AML-193 (cell line): ENCODE measurements at regions not wholly inside any gene's neighbourhood (a gene's known extent, or its start where the extent isn't known, plus 50 kb on each side); places are given as distances from the start of the nearest gene placed in this dataset.
A peak's percentile ranks its signal among the peaks of the same experiment; 100 is the strongest.

ENCODE experiments used
- DNase-seq, 2 experiments: peaks; one replicate each; lab custom pipeline; 2025; lab: John Stamatoyannopoulos, UW

DNA sequence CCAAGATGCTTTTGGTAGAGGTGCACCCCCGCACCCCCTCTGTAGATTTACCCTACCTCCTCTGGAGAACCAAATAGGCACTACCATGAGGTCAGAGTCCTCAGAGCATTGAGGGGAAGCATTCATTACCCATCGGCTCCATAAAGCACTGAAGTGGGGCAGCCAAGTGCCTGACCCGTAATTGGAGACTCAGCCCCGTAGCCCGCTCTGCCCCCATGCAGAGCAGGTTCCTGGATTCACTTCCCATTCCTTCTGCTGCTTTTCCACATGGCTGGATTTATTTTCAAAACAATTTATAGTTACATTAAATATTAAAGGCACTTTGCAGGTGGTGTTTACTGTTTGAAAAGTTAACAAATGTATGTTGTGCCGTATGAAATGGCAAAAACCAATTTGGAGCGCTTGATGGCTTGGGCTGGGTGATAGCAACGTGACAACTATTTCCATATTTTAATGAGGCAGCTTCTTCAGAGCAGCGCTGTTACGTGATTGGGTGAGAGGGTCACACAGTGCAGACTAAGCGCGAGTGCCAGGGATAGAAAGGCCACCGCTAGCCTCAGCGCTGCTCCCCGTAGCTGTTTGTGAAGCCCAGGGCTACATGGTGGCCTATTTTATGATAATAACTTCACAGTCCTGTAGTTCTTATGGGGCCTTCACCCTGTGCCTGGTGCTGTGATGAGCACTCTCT, 373.8 kb upstream of the PROK2 start:
- no peak for DNase-seq

DNA sequence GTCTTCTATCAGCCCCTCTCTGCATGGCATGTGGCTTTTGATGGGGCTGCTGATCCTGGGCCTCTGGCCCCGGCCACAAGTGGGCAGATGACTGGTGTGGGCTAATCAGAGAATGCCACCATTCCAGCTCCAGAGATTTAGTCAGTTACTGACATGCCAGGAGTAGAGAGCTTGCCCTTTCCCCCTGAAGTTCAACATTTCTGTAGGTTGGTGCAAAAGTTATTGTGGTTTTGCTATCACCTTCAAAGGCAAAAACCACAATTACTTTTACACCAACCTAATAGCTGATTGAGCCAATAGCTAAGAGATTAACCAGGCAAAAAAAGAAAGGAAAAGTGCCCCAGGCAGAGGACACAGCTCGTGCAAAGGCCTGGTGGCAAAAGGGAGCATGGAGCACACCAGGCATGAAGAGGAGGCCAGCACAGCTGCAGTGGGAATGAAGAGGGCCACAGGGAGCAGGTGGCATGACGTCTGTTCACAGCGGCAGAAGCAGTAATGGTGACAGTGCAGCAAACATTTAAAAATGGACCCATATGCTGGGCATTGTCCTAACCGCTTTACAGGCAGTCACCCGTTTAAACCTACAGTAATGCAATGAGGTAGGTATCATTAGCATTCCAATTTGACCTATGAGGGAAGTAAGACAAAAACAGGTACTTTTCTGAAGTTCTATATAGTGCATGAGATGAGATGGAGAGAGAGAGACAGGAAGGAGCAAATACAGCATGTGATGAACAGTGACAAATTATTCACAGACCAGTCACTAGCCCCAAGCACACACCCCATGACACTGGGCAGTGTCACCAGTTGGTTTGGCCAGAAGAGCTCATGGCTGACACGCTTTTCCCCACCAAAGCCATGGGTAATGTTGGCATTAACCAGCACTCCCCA, 373.0 kb upstream of the PROK2 start:
- DNase-seq: no peak

DNA sequence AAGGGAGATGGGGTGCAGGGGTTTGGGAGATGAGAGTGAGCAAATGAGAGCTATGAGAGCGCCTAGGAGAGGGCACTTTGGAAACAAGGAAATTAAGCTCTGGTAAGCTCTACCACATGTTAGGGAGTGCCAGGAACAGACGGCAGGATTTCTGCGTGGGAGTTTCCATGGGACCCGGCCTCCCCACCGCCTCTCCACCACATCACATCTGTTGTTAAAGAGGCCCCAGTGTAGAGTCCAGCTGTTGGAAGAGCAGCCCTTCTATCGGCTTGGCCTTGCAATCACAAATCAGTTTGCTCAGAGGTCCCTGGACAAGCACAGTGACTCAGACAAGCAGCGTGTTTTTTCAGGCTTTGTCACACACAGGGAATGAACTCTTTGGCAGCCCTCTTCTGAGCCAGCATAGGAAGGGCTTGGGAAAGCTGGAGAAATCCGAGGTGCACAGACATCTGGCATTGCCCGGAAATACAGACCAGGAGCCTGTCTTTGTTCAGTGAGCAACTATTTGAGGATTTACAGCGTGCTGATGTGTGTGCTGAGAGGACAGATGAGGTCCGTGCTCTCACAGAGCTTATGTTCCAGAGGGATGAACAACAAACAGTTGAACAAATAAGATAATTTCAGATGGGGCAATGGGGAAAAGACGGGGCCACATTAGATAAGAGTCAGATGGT, 370.6 kb upstream of the PROK2 start:
- DNase-seq: no peak

DNA sequence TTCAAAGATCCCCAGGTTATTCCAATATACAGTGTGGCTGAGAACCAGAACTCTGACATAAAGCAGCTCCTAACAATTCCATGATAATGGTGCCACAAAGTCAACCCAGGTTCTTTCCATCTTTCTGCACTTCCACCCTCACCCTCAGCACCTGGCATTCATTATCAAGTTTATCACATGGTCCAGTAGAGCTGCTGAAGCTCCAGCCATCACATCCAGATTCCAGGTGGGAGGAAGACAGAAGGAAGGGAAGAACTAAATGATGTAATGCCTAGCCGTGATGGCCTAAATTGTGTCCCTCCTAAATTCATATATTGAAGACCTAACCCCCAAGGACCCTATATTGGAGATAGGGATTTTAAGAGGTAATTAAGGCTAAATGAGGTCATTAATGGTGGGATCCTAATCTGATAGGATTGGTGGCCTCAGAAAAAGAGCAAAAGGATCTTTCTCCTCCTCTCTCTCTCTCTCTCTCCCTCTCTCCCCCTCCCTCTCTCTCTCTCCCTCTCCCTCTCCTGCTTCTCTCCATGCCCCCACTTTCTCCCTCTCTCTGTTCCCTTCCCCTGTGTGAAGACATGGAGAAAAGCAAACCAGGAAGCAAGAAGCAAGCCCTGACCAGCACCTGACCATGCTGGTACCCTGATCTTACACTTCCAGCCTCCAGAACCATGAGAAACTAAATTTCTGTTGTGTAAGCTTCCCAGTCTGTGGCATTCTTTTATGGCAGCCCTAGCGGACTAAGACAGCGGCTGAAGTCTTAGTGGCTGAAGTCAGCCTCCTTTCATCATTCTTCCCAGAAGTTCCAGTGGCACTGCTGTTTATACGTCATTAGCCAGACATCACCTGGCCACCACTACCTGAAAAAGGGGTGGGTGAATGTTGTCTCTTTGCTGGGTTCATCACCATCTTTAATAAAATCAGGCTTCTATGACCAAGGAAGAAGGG, 369.7 kb upstream of the PROK2 start:
- no peak for DNase-seq

GRCh38 chr3:72153477-72154314, 368.7 kb upstream of the PROK2 start:
- no peak for DNase-seq

DNA sequence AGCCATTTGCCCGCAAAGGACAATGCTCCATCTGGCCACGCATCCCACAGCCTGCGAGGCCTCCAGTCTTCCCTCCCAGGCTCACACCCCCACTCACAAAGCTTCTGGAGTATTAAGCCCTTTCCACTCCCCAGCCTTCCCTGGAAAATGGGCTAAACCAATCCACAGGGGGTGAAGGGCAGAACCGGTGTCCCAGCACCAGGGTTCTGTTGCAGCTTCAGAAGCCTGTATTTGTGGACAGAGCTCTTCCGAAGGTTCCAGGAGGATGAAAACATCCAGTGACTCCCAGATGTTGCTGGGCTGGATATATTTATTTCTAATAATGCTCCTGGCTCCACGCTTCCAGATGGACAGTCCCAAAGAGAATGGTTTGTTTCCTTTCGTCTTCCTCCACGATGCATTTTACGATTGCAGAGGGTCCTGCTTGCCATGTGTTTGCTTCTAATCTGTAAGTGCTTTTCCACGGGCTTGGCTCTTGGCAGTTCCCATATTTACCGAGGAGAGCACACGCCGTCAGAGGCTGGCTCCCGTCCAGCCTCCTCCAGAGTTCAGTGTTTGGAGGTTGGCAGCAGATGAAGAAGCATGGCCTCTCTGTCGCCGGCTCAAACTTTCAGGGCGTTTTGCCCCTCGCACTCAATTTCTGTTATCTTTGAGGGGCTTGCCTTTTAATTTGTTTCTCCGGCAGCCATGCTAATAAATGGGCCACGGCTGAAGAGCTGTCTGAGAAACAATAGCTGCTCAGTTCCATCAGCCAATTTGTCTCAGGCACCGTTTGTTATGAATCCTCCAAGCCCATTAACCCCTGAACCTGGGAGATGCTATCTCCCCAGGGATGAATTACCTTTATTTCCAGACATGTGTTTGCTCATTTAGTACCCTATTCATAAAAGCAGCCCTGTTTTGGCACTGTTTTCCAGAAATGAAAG, 367.9 kb upstream of the PROK2 start:
- no peak for DNase-seq

DNA sequence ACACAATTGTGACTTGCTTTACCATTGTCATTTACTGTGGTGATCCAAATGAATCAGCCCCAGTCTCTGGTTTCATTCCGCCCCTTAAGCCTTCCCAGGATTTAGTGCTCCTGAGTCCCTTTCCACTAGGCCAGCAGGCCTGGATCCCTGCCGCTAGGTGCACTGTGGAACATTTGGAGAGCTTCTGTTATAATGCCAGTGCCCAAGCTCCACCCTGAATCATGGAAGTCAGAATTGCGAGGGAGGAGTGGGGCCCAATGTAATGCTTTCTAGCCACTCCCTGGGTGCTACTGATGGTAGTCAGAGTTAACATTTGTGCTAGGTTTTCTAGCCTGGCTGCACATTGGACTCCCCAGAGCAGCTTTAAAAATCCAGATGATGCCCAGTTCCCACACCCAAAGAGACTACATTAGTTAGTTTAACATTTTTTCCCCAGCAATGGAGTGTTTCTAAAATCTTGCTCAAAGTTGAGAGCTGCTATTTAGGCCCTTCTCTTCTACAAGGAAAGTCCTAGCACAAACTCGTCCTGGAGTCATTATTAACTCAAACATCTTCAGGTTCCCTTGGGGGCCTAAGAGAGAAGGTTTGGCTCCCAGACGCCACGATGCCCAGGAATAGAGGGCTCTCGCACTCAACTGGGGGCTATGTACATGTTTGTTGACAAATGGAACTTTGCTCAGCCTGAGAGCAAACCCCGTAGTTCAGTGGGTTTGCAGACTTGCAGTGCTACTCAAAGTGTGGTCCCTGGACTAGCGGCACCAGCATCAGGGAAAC, 366.7 kb upstream of the PROK2 start:
- no peak for DNase-seq

DNA sequence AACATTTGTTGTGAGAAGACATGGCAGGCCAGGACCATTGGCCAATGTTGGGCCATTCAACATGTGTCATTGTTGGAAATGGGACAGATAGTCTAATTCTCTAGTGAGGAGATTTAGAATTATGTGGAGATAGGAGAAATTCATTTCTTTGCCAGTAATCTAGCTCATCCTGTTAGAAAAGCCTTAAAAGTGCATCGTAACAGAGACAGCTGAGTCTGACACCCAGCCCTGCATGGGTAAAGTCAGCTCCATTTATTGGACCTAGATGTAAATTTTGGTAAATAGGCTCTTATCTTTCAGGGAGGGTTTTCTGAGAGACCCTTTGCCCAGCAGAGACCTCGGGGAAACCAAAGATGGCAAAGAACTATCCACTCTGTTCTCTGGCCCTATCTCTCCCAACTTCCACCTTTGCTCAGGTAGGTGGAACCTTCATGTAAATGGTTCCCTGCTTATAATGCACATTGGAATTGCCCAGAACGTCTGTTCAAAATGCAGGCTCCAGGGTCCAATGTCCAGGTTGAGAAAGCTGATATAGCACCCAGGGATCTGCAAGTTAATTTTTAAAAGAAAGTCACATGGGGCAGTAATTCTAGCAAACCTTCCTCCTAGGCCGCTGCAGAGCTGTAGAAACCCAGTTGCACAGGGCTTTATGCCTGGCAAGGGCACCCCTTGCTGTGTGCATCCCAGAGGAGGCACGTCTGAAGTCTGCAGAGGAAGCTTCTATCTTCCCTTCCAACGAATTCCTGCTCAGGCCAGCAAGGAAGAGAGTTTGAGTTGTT, 365.9 kb upstream of the PROK2 start:
- DNase-seq: no peak

DNA sequence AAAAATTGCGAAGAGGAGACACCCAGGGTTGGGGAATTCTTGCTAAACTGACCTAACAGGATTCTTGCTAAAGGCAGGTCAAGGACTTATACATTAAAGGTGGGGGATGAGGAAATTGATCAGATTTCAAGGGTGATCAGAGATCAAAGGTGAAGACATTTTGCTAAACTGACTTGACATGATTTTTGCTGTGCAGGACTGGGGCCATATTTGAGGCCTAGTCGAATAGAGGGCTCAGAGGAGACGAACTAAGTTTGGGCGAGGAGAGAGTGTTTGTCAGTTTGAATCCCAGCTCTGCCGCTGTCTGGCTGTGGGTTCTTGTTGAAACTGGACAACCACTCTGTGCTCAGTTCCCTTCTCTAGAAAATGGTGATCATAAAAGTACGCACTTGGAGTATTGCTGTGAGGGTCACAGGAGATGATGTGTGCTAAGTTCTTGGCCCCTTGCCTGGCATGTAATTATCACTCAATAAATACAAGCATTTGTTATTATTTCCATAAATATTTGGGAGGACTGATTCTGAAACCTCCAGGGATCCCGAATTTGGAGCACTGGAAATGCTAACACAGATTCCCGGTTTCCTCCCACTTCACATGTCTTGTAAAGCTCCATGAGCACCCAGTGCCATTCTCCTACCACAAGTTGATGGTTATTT, 364.8 kb upstream of the PROK2 start:
- no peak for DNase-seq

GRCh38 chr3:72147600-72147999, 362.7 kb upstream of the PROK2 start:
- DNase-seq: no peak

DNA sequence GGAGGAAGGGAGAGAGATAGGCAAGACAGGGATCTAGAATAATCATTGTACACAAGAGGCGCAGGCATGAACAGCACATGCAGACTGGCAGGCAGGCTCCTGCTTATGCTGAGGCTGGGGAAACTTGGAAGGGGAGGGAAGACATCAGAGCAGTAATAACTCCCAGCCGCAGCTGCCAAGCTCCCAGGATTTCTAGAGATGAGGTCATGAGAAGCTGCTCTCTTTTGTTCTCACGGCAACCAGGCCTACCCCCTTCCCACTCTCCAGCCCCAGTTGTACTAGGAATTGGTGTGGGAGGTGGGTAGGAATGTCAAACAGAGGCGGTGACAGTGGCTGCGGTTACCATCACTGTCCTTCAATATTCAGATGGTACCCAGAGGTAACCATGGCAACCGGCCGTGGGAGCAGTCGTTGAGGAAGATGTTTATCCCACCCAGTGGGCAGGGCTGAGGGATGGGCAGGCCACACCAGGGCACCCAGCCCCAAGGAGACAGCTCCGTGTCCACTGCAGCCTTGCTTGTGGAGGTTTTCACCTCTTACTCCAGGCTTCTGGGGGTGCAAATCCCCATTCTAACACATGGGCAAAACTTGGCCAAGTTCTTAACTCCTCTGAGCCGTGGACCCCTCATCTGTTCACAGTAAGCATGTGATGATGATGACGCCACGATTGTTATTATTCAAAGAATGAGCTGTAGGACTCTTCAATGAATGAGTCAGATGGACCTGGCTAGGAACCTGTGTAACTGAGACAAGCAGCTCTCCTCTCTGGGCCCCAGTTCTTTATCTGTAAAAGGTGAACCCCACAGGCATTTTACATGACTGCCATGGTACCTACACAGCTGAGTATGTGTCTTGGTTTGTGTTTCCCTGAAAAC, 360.8 kb upstream of the PROK2 start:
- no peak for DNase-seq

GRCh38 chr3:72144773-72145505, 360.0 kb upstream of the PROK2 start:
- DNase-seq: peak; percentile 35 to 40

GRCh38 chr3:72143966-72144717, 359.2 kb upstream of the PROK2 start:
- no peak for DNase-seq

DNA sequence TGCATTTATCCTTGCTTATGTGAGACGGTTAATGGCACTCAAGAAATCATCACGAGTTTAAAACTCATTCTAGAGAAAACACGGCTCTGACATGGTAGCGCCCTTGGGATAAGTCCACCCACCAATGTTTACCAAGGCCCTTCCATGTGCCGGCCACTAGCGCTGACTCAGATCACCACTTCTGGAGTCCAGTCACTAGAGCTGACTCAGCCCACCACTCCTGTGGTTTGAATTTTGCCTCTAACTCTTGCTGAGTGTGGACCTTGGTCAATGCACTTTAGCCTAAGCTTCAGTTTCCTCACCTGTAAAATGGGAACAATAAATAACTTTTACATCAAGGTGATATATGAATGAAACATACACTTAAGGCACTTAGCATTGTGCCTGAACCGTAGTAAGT, 358.4 kb upstream of the PROK2 start:
- no peak for DNase-seq

- no peak for DNase-seq
Measured at GRCh38 chr3:72142028-72142427, 357.1 kb upstream of the PROK2 start.
